ENCODE measurements at regions not wholly inside any gene's neighbourhood (a gene's known extent, or its start where the extent isn't known, plus 50 kb on each side); places are given as distances from the start of the nearest gene placed in this dataset.
A peak's percentile ranks its signal among the peaks of the same experiment; 100 is the strongest.

GRCh38 chr22:27588268-27588667, 213.3 kb downstream of the MN1 start:
- TF ChIP-seq, protein P1, sequence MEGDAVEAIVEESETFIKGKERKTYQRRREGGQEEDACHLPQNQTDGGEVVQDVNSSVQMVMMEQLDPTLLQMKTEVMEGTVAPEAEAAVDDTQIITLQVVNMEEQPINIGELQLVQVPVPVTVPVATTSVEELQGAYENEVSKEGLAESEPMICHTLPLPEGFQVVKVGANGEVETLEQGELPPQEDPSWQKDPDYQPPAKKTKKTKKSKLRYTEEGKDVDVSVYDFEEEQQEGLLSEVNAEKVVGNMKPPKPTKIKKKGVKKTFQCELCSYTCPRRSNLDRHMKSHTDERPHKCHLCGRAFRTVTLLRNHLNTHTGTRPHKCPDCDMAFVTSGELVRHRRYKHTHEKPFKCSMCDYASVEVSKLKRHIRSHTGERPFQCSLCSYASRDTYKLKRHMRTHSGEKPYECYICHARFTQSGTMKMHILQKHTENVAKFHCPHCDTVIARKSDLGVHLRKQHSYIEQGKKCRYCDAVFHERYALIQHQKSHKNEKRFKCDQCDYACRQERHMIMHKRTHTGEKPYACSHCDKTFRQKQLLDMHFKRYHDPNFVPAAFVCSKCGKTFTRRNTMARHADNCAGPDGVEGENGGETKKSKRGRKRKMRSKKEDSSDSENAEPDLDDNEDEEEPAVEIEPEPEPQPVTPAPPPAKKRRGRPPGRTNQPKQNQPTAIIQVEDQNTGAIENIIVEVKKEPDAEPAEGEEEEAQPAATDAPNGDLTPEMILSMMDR (IDR thresholded peaks at IDR 0.05), result no peak
- no peak for ATAC-seq (ENCODE audit: low FRiP score)
- DNase-seq (ENCODE audit: low spot score), result no peak

GRCh38 chr22:27588915-27589314, 212.6 kb downstream of the MN1 start:
- DNase-seq (ENCODE audit: low spot score) (no peak), ATAC-seq (ENCODE audit: low FRiP score) (no peak)
- TF ChIP-seq, protein P1 (IDR thresholded peaks at IDR 0.05), result no peak

- TF ChIP-seq, protein P1 (IDR thresholded peaks at IDR 0.05), result no peak
Measured at GRCh38 chr22:27591060-27591459, 210.5 kb downstream of the MN1 start.

GRCh38 chr22:27593378-27593777, 208.2 kb downstream of the MN1 start:
- ATAC-seq (ENCODE audit: low FRiP score), result no peak
- TF ChIP-seq, protein P1 (IDR thresholded peaks at IDR 0.05), result no peak

More at GRCh38 chr22:27591060-27591459, 210.5 kb downstream of the MN1 start:
- ATAC-seq (ENCODE audit: low FRiP score), result peak; percentile 70
- no peak for DNase-seq (ENCODE audit: low spot score)

GRCh38 chr22:27594020-27594419, 207.5 kb downstream of the MN1 start:
- TF ChIP-seq, protein P1 (IDR thresholded peaks at IDR 0.05), result no peak
- no peak for ATAC-seq (ENCODE audit: low FRiP score)
- DNase-seq (ENCODE audit: low spot score), result no peak

More at GRCh38 chr22:27593378-27593777, 208.2 kb downstream of the MN1 start:
- DNase-seq (ENCODE audit: low spot score), result no peak

DNA sequence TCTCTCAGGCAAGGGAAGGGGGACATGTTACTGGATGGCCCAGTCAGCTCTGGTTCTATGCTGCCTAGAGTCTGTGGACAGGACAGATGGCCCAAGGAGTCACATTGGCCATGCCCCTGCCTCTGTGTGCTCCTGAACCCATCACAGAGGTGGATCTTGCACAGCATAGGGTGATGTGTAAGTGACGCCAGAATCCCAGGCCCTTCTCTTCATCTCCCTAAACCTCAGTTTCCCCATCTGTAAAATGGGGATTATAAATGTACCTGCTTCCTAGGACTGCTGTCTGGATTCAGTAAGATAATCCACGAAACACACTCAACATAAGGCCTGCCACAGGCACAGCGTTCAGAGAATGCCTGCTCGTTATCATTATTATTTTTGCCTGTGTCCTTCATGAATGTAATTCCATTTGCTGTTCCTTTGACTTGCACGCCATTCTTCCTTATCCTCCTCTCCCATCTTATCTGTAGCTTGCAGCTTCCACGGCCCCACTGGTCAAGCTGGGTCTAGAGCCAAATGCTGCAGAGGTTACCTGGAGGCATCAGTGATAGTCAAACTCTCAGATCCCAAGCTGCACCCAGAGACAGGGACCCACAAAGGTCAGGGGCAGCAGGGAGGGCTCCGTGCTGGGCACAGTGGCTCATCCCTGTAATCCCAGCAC, 207.0 kb downstream of the MN1 start:
- DNase-seq (ENCODE audit: low spot score) (no peak), ATAC-seq (ENCODE audit: low FRiP score) (no peak)
- TF ChIP-seq, protein P1 (IDR thresholded peaks at IDR 0.05), result no peak
